GM19240 (cell line): ENCODE measurements at regions not wholly inside any gene's neighbourhood (a gene's known extent, or its start where the extent isn't known, plus 50 kb on each side); places are given as distances from the start of the nearest gene placed in this dataset.
"Not testable (repeated sequence)": the region's sequence is repeated elsewhere in the genome, so short reads cannot be mapped to it uniquely, and the experiment has no call there.

Experiments used
- DNase-seq: peaks from one replicate; pipeline ENCODE4 v3.0.0; 2011; ENCODE audit warnings: low spot score; ENCODE audit not compliant: insufficient read length

- no peak for DNase-seq
These were observed 249.6 kb upstream of the TMEFF2 start for GRCh38 chr2:192444286-192444838.

DNA sequence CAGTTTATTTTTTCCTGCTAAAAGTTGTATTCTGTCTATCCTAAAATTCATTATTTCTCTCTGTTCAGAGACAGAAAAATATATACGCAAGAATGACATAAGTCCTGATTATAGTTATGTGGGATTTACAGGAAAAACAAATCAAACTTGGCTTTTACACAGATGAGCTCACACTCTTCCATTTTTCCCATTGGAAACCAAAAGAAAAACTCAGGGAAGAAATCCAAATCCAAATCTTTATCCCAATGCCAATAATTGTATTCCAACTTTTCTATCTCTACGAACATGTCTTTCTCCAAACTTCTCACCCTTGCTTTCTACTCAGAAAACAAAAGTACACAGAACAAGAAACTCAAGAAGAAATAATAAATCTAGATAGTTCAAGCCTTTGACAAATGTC is 249.1 kb upstream of the TMEFF2 start:
- no peak for DNase-seq

- DNase-seq: no peak
These were observed 243.5 kb upstream of the TMEFF2 start for GRCh38 chr2:192438239-192438638.

- DNase-seq: no peak
These were observed 242.9 kb upstream of the TMEFF2 start for GRCh38 chr2:192437653-192438052.

DNA sequence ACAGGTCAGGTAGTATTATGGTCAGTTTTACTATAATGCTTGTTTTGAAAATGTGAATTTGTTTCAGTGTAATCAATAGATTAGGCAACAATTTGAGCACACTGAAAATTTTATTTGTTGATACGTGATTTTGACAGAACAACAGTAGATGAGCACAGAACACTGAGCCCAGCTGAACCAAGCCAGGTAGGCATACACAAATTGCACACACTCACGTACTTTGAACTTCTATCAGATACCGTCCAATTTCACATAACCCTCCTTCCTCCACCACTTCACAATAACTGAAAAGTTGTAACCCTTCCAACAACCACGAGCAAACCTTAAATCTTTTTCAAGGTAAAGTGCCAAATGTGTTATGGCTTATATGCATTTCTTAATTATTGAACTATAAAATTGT is 229.5 kb upstream of the TMEFF2 start:
- DNase-seq: no peak

DNA sequence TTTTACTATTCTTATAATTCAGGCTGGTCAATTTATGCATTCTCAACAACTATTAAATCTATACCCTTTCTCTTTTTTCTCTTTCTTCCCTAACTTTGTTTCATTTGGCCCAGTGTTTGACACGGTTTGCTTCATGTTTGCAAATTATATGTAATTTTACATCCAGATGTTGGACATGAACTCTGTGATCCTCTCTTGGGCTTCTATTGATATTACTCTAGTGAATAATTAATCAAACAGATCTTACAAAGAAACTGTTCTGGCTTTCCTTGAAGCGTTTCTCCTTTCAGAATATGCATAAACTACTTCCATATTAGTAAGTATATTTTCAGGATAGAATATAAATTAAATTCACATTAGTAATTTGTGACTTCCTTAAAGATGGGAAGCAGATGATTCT is 225.1 kb upstream of the TMEFF2 start:
- no peak for DNase-seq

DNA sequence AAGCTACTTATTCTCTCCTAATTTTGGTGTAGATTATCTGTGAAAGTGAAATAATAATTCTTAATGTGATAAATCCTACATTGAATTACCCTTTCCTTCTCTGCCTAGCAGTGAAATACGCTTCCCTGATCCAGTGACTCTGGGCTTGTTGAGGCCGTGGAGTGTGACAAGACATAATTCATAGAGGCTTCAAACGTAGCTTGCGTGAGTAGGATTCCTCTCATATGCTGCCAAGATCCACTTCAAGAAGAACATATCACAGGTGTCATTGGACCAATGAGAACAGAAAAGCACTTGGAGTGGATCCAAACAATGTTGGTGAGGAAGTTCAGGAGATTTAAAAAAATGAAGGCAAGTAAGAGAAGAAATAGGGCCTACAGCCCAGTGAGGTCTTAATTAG is 221.3 kb upstream of the TMEFF2 start:
- DNase-seq: no peak

DNA sequence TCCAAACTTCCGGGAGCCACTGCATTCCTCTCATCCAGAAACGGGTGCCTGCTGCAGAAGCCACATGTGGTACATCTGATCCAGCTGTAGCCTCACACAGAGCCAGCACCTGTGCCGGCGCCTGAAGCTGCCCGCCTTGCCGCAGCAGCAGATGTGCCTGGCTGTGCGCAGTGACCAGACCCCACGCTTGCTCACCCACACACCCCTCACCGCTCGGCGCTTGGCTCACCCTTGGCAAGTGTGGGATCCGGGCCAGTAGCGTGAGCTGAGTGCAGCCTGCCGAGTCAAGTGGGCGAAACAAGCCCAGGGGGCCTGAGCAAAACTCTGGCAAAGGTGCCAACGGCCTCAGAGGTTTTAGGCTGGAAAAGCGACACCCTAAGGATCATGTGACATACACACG is 220.1 kb upstream of the TMEFF2 start:
- DNase-seq: no peak

- no peak for DNase-seq
These were observed 219.3 kb upstream of the TMEFF2 start for GRCh38 chr2:192413812-192414681.

DNA sequence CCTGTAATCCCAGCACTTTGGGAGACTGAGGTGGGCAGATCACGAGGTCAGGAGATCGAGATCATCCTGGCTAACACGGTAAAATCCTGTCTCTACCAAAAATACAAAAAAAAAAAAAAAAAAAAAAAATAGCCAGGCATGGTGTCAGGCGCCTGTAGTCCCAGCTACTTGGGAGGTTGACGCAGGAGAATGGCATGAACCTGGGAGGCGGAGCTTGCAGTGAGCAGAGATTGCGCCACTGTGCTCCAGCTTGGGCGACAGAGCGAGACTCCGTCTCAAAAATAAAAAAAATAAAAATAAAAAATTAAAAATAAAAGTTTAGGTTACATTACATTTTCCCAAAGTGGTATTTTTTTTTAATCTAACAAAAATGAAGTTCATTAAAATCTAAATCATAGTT is 218.1 kb upstream of the TMEFF2 start:
- DNase-seq: not testable (repeated sequence)

- no peak for DNase-seq
These were observed 217.7 kb upstream of the TMEFF2 start for GRCh38 chr2:192412394-192412793.

- no peak for DNase-seq
These were observed 217.0 kb upstream of the TMEFF2 start for GRCh38 chr2:192411755-192412154.

DNA sequence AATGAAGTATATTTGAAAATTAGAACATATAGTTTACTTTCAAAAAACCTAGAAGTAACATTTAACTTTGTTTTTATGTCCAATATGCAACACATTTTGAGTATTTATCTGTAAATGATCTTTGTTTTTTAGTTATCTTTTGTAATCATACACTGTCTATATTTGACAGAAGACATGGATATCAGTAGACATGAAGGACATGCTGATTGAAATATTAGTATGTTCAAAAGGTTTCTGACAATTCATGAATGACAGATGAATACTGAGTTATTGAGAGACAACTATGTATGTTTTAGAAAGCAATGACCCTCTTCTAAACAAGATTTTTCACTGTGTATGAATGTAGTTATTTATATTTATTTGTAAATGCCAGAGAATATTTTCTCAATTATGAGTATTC is 215.6 kb upstream of the TMEFF2 start:
- no peak for DNase-seq

GRCh38 chr2:192407692-192408091 is 213.0 kb upstream of the TMEFF2 start:
- DNase-seq: no peak

DNA sequence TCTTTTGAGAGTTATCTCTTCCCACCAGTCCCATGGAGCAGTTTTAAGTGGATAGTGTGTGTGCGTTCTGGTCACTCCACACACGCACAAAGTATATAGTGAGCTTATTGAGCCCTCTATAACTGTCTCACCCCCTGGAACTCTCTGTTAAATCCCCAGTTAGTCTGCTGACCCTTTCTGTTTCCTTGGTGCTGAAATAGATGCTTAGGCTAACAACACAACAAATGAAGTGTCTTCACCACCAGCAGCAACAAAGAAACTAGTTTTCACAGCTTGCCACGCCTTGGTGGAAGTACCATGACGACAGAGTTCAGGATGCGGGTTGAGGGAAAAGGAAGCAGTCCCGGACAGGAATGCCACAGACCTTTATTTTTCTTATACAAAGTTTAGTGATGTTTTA is 203.5 kb upstream of the TMEFF2 start:
- DNase-seq: no peak

DNA sequence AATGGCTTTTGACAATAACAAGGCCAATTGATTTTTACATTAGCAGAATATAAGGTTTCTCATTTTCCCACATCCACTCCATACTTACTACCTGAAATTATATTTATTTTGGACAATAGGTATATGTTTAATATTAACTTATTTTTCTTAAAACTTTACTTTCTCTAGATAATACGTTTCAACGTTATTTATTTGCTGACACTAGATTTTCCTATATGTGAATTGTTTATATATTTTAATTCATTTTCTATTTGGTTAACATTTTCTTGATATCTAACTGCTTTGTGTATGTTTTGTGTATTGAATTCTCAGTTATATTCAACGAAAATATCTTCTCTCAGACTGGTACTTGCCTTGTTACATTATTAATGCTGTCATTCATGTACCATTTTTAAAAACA is 199.9 kb upstream of the TMEFF2 start:
- no peak for DNase-seq

DNA sequence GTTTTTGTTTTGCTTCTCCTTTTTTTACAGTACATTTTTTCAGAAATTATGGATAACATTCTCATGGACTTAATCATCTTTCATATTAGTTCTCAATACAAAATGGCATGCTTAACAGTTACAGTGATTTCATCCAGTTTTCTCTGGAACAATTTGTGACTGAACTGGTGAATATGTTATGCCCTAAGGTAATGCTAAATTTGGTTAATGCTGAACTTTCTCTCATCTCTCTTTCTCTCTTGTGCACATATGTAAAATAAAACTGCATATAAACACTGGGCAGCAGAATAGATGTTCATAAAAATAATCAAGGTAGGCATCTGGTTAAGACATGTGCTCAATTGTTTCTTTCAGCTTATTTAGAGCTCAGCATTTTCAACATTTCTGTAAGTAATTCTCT is 196.3 kb upstream of the TMEFF2 start:
- DNase-seq: no peak

GRCh38 chr2:192390401-192390800 is 195.7 kb upstream of the TMEFF2 start:
- no peak for DNase-seq

DNA sequence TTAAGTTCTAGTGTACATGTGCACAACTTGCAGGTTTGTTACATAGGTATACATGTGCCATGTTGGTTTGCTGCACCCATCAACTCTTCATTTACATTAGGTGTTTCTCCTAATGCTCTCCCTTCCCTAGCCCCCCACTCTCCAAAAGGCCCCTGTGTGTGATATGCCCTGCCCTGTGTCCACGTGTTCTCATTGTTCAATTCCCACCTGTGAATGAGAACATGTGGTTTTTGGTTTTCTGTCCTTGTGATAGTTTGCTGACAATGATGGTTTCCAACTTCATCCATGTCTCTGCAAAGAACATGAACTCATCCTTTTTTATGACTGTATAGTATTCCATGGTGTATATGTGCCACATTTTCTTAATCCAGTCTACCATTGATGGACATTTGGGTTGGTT is 189.5 kb upstream of the TMEFF2 start:
- DNase-seq: not testable (repeated sequence)

DNA sequence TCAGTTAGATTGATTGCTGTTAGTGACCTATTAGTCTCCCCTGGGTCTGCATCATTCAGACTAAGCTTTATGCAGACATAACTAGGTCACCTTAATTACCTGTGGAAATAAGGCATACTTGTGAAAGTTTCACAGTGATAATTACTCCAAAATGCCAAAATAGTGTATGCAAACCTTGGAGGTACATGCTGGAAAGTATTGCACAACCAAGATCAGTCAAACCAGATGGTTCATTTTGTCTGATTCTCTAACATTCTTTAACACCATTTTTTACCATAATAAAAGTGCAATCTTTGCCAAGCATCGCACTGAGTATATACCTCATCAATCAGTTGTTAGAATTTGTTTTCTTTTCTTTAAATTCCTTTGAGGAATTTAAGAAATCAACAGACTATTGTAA is 186.3 kb upstream of the TMEFF2 start:
- DNase-seq: no peak

DNA sequence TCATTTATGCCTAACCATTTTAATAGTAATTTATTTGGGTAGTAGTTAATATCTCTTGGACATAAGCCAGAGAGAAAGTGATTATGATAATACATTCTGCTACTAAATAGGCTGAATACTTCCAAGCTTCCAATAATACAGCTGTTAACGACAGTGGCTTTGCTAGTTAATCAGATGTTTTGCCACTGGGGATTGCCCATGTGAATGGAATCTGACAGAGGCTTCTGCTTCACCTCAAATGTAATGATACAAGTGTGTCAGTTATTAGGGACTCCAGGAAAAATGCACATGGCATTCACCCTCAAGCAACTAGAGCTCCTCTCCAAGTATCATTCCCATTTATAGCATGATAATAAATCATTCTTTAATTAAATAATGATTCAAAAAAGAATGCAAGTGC is 185.0 kb upstream of the TMEFF2 start:
- no peak for DNase-seq

- DNase-seq: no peak
These were observed 182.4 kb upstream of the TMEFF2 start for GRCh38 chr2:192377173-192377572.

DNA sequence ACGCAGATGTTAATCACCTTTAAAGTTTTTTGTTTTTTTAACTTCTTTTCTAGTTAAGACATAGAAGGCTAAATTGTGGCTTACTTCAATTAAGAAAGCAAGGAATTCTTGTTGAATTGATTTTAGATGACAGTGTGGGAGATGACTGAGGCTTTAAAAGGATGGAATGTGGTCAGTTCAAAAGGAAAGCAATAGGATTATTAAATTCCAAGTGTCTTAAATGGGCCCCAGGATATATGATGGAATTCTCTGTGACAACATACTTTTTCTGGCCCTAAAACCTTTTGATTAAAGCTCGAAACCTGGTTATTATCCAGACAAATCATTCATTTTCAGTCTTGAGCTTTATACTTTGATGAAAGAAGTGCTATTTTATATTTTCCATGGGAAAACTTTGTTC is 179.0 kb upstream of the TMEFF2 start:
- DNase-seq: no peak
